IMR-90 (cell line): ENCODE measurements at regions not wholly inside any gene's neighbourhood (a gene's known extent, or its start where the extent isn't known, plus 50 kb on each side); places are given as distances from the start of the nearest gene placed in this dataset.

ENCODE experiments used
- ATAC-seq: fragments of 200-7000 bp; cut with Tn5 transposase; 2 replicates; pipeline ENCODE4 v1.9.1; 2020; ENCODE audit warnings: low read depth, mild to moderate bottlenecking, moderate library complexity
- BruUV-seq: library from RNA; stranded (reverse); fragments of 400-500 nt; replicated peaks from 2 replicates; lab custom pipeline; 2021; lab: Mats Ljungman, UMichigan
- CTCF ChIA-PET: fragments of 300-600 bp; formaldehyde crosslinking; extraction: SDS; loops from one replicate; lab custom pipeline; 2021; ENCODE audit warnings: antibody characterized with exemption; lab: Yijun Ruan, JAX
- POLR2A ChIA-PET: fragments of 300-600 bp; sonication (Branson Sonifier 250); formaldehyde crosslinking; loops from one replicate; lab custom pipeline; 2022; ENCODE audit warnings: antibody characterized with exemption; ENCODE audit not compliant: unreplicated experiment; lab: Charles Lee
- DNase-seq: peaks from one replicate; pipeline ENCODE4 v3.0.0; 2013
- H2AFZ ChIP-seq: replicated peaks from 2 replicates; pipeline ENCODE3; 2013; ENCODE audit warnings: low read length, mild to moderate bottlenecking; ENCODE audit not compliant: poor library complexity
- H2AK5ac ChIP-seq: 2 replicates; pipeline ENCODE4 v1.6.1; 2013; ENCODE audit warnings: low read depth, low read length, inconsistent platforms
- H2AK9ac ChIP-seq: replicated peaks from 2 replicates; pipeline ENCODE3; 2013; ENCODE audit warnings: mild to moderate bottlenecking, low read depth, low read length, moderate library complexity; ENCODE audit not compliant: poor library complexity
- H2BK120ac ChIP-seq: 2 replicates; pipeline ENCODE4 v1.6.1; 2013; ENCODE audit warnings: low read depth, low read length, inconsistent platforms
- H2BK15ac ChIP-seq: 3 replicates; pipeline ENCODE4 v1.6.1; 2013; ENCODE audit warnings: low read depth, low read length, inconsistent platforms
- H2BK20ac ChIP-seq: 2 replicates; pipeline ENCODE4 v1.6.1; 2013; ENCODE audit warnings: low read depth, mild to moderate bottlenecking, inconsistent platforms, low read length, moderate library complexity
- H2BK5ac ChIP-seq: 2 replicates; pipeline ENCODE4 v1.6.1; 2013; ENCODE audit warnings: mild to moderate bottlenecking, low read depth, low read length, inconsistent platforms; ENCODE audit not compliant: poor library complexity, severe bottlenecking
- H3K14ac ChIP-seq: replicated peaks from 2 replicates; pipeline ENCODE4 v1.6.1; 2013; ENCODE audit warnings: low read depth, low read length, inconsistent platforms
- H3K18ac ChIP-seq: 2 replicates; pipeline ENCODE4 v1.6.1; 2013; ENCODE audit warnings: low read depth, low read length, control low read depth
- H3K23ac ChIP-seq: 2 replicates; pipeline ENCODE4 v1.6.1; 2013; ENCODE audit warnings: low read depth, low read length, inconsistent platforms
- H3K27ac ChIP-seq: 2 replicates; pipeline ENCODE4 v1.5.1; 2013; ENCODE audit warnings: mild to moderate bottlenecking, control low read depth, low read length; ENCODE audit not compliant: insufficient read depth
- H3K27me3 ChIP-seq: 2 replicates; pipeline ENCODE4 v1.6.1; 2013; ENCODE audit warnings: low read length; ENCODE audit not compliant: control insufficient read depth, insufficient read depth
- H3K36me3 ChIP-seq: 2 replicates; pipeline ENCODE4 v1.6.1; 2013; ENCODE audit warnings: low read length, mixed read lengths; ENCODE audit not compliant: control insufficient read depth, insufficient read depth
- H3K4ac ChIP-seq: 2 replicates; pipeline ENCODE4 v1.6.1; 2013; ENCODE audit warnings: low read depth, low read length, inconsistent platforms
- H3K4me1 ChIP-seq: 2 replicates; pipeline ENCODE4 v1.6.1; 2013; ENCODE audit warnings: low read length, mixed read lengths; ENCODE audit not compliant: control insufficient read depth, insufficient read depth
- H3K4me2 ChIP-seq: 2 replicates; pipeline ENCODE4 v1.6.1; 2013; ENCODE audit warnings: low read depth, mild to moderate bottlenecking, control low read depth, low read length, moderate library complexity
- H3K4me3 ChIP-seq: 2 replicates; pipeline ENCODE4 v1.5.1; 2013; ENCODE audit warnings: low read depth, mild to moderate bottlenecking, control low read depth, low read length, moderate library complexity; ENCODE audit not compliant: insufficient read depth
- H3K56ac ChIP-seq: 2 replicates; pipeline ENCODE4 v1.6.1; 2013; ENCODE audit warnings: low read length, inconsistent platforms; ENCODE audit not compliant: insufficient read depth; ENCODE audit errors: extremely low read depth
- H3K79me1 ChIP-seq, 2 experiments: 2 replicates each; pipeline ENCODE4 v1.6.1; 2013; ENCODE audit warnings: low read length in 2 of 2, inconsistent platforms in 1 of 2, low read depth in 1 of 2
- H3K9ac ChIP-seq: 2 replicates; pipeline ENCODE4 v1.6.1; 2013; ENCODE audit warnings: low read depth, low read length, control low read depth
- H3K9me1 ChIP-seq: 2 replicates; pipeline ENCODE4 v1.6.1; 2013; ENCODE audit warnings: low read length, inconsistent platforms; ENCODE audit not compliant: insufficient read depth
- H3K9me3 ChIP-seq: 2 replicates; pipeline ENCODE4 v1.6.1; 2013; ENCODE audit warnings: low read length; ENCODE audit not compliant: control insufficient read depth, insufficient read depth
- H4K20me1 ChIP-seq: 2 replicates; pipeline ENCODE4 v1.6.1; 2013; ENCODE audit warnings: low read length, inconsistent platforms; ENCODE audit not compliant: insufficient read depth
- H4K5ac ChIP-seq: 2 replicates; pipeline ENCODE4 v1.6.1; 2013; ENCODE audit warnings: mild to moderate bottlenecking, low read depth, low read length, control low read depth
- H4K8ac ChIP-seq, 2 experiments: 2 replicates each; pipeline ENCODE4 v1.6.1; 2013; ENCODE audit warnings: low read depth in 2 of 2, low read length in 2 of 2, control low read depth in 1 of 2, inconsistent platforms in 1 of 2
- H4K91ac ChIP-seq: 2 replicates; pipeline ENCODE4 v1.6.1; 2013; ENCODE audit warnings: low read depth, low read length, inconsistent platforms; ENCODE audit not compliant: insufficient read depth
- RAD21 ChIP-seq: IDR thresholded peaks from 2 replicates; pipeline ENCODE4 v1.6.1; 2012; ENCODE audit warnings: low read length, improper control_type of control experiment
- SMC3 ChIP-seq: fragments of 150-350 bp; IDR thresholded peaks from 2 replicates; pipeline ENCODE4 v1.6.1; 2016; ENCODE audit warnings: low read depth, mild to moderate bottlenecking, antibody characterized with exemption, low read length, moderate library complexity
- WGBS, 2 experiments: methylation state at CpG; one replicate each; pipeline versions ENCODE4 v1.1.5 to v1.1.7; 2013; ENCODE audit warnings: missing lambda C conversion rate in 2 of 2; ENCODE audit not compliant: insufficient read length in 1 of 2; ENCODE audit errors: extremely low coverage in 2 of 2; 5-methylcytosine and 5-hydroxymethylcytosine counted together
- dilution Hi-C: fragments of 300-500 bp; cut with HindIII; formaldehyde crosslinking; loops from one replicate; pipeline ENCODE4 v1.14.3; 2018; ENCODE audit warnings: low sequenced_read_pairs; ENCODE audit not compliant: unreplicated experiment
- in situ Hi-C: fragments of 300-500 bp; cut with MboI; formaldehyde crosslinking; loops from 3 replicates; pipeline ENCODE4 v1.14.3; 2019; ENCODE audit warnings: low sequenced_read_pairs, inconsistent platforms, mixed read lengths
- intact Hi-C: fragments of 100-400 bp; cut with micrococcal nuclease; formaldehyde crosslinking; loops from 2 replicates; pipeline ENCODE4 v1.10.0; 2022
- TF ChIP-seq, protein P1 (sequence below): fragments of 150-350 bp; IDR thresholded peaks from 2 replicates; pipeline ENCODE4 v1.6.1; 2016; ENCODE audit warnings: low read depth, mild to moderate bottlenecking, low read length, moderate library complexity, borderline replicate concordance

DNA sequence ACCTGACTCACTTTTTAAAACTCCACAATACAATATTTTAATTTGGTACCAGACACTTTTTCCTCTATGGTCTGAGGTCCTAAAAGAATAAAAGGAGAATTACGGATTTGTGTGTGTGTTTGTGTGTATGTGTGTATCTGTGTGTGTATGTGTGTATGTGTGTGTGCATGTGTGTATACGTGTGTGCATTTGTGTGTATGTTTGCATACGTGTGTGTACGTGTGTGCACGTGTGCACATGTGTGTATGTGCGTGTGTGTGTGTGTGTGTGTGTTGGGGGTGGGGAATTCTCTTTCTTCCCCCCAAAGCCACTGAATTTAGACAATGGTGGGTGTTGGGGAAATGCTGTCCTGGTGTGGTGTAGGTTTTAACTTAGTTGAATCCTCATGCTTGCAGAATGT is 807.7 kb upstream of the SALL3 start:
- H3K36me3 ChIP-seq, result no peaks in the 10 kb centered on the region
- H4K8ac ChIP-seq, result no peak overlapping the region
- H3K4me1 ChIP-seq, result no peaks in the 10 kb centered on the region
- H3K9me1 ChIP-seq, result no peaks in the 10 kb centered on the region
- no peak overlapping the region for H3K4me3 ChIP-seq
- no peaks in the 10 kb centered on the region for H3K27me3 ChIP-seq
- dilution Hi-C loops, result no loop called here
- intact Hi-C loops, result no loop called here
- no peaks in the 10 kb centered on the region for H4K20me1 ChIP-seq
- CTCF ChIA-PET, result no interaction called here
- no peak overlapping the region for H3K4me2 ChIP-seq
- H2AK5ac ChIP-seq, result no peak overlapping the region
- no peak overlapping the region for H4K91ac ChIP-seq
- peaks cover 27% of the 10 kb centered on the region for H3K9me3 ChIP-seq
- H3K4ac ChIP-seq, result no peak overlapping the region
- no peak overlapping the region for H3K56ac ChIP-seq
- in situ Hi-C loops, result no loop called here
- 60% methylated on average over 1 of the region's 6 CpGs; no CpG with 5 or more reads in 1 of the 2 experiments for WGBS, 2 experiments
- H2BK15ac ChIP-seq, result no peak overlapping the region
- no peaks in the 10 kb centered on the region for H3K79me1 ChIP-seq
- no peak overlapping the region for H3K9ac ChIP-seq
- no peak for TF ChIP-seq RAD21
- TF ChIP-seq, protein P1, sequence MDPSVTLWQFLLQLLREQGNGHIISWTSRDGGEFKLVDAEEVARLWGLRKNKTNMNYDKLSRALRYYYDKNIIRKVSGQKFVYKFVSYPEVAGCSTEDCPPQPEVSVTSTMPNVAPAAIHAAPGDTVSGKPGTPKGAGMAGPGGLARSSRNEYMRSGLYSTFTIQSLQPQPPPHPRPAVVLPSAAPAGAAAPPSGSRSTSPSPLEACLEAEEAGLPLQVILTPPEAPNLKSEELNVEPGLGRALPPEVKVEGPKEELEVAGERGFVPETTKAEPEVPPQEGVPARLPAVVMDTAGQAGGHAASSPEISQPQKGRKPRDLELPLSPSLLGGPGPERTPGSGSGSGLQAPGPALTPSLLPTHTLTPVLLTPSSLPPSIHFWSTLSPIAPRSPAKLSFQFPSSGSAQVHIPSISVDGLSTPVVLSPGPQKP, result no peak
- TF ChIP-seq SMC3, result no peak
- H4K5ac ChIP-seq, result no peak overlapping the region
- H2AK9ac ChIP-seq, result no peak overlapping the region
- H3K14ac ChIP-seq, result no peak overlapping the region
- POLR2A ChIA-PET, result no interaction called here
- no peak overlapping the region for H2BK20ac ChIP-seq
- no peak overlapping the region for H2BK5ac ChIP-seq
- no peak overlapping the region for H2BK120ac ChIP-seq
- no peak overlapping the region for H2AFZ ChIP-seq
- H3K18ac ChIP-seq, result no peak overlapping the region
- DNase-seq, result no peak
- no peak overlapping the region for H3K23ac ChIP-seq
- no peak overlapping the region for H3K27ac ChIP-seq
- no peak for ATAC-seq
- no TSS peak for BruUV-seq
